Type B pancreatic cell (in vitro differentiated cells): ENCODE measurements at regions not wholly inside any gene's neighbourhood (a gene's known extent, or its start where the extent isn't known, plus 50 kb on each side); places are given as distances from the start of the nearest gene placed in this dataset.

ENCODE experiments used
- DNase-seq: peaks from one replicate; pipeline ENCODE4 v3.0.0; 2021; ENCODE audit warnings: mixed read lengths; ENCODE audit not compliant: unreplicated experiment; ENCODE audit errors: extremely low spot score
- H3K27ac Mint-ChIP-seq: 2 replicates; pipeline ENCODE4 v1.8.0; 2021; ENCODE audit warnings: mild to moderate bottlenecking, mixed read lengths
- H3K27me3 Mint-ChIP-seq: 2 replicates; pipeline ENCODE4 v1.8.0; 2021; ENCODE audit warnings: mixed read lengths
- H3K36me3 Mint-ChIP-seq: 2 replicates; pipeline ENCODE4 v1.8.0; 2021; ENCODE audit warnings: mixed read lengths
- H3K4me1 Mint-ChIP-seq: one replicate; pipeline ENCODE4 v1.8.0; 2021; ENCODE audit warnings: mixed read lengths; ENCODE audit not compliant: unreplicated experiment
- H3K4me3 Mint-ChIP-seq: 2 replicates; pipeline ENCODE4 v1.8.0; 2021; ENCODE audit warnings: mild to moderate bottlenecking, mixed read lengths
- H3K9me3 Mint-ChIP-seq: 2 replicates; pipeline ENCODE4 v1.8.0; 2021; ENCODE audit warnings: mixed read lengths
- CTCF ChIP-seq: fragments of 200-600 bp; sonication (generic); conservative IDR thresholded peaks from 2 replicates; pipeline ENCODE4 v1.5.0; 2021; ENCODE audit warnings: antibody characterized with exemption, mild to moderate bottlenecking

GRCh38 chr16:85495259-85495658 lies 117.9 kb upstream of the GSE1 start:
- Mint-ChIP-seq H3K4me3 (no peak overlapping the region), H3K27ac (peak overlapping the region; percentile 8), H3K4me1 (peaks cover 26% of the 10 kb centered on the region), H3K27me3 (peaks cover 4% of the 10 kb centered on the region), H3K9me3 (no peaks in the 10 kb centered on the region), H3K36me3 (no peaks in the 10 kb centered on the region)
- no peak for DNase-seq
- no peak for TF ChIP-seq CTCF

DNA sequence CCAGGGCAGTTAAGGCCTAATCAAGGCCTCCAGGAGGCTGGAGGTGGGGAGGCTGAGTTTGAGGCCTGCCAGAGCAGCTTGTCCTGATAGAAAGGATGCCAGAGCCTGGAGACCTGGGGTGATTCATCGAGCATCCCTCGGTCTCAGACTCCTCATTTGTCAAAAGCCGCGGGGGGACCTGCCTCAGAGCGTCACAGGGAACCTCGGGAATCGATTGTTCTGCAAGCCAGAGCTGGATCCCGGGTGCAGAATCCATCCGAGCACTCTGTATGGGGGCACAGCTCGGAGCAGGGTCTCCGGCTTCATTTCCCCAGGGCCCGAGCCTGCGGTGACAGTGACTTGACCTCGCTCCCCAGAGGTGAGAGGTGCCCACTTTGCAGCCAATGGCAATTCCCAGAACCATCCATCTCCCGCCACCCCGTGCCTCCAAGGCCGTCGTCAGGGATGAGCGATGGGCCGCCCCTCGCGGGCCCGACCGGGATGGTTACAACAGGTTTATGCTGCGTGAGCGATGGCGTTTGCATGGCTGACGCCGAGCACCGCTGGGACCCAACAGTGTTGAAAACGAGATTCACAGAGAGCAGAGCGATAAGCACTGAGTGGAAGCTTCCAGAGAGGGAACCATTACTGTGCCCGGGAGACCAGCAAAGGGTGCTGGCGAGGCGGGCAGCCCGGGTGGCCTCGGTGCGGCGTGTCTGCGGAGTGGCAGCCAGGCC lies 117.1 kb upstream of the GSE1 start:
- Mint-ChIP-seq H3K4me1 (peaks cover 28% of the 10 kb centered on the region), H3K9me3 (no peaks in the 10 kb centered on the region), H3K4me3 (no peak overlapping the region), H3K36me3 (no peaks in the 10 kb centered on the region), H3K27ac (no peak overlapping the region), H3K27me3 (peaks cover 4% of the 10 kb centered on the region)
- no peak for TF ChIP-seq CTCF
- DNase-seq, result no peak

GRCh38 chr16:85497622-85498314 lies 115.4 kb upstream of the GSE1 start:
- Mint-ChIP-seq H3K9me3 (no peaks in the 10 kb centered on the region), H3K27me3 (peaks cover 8% of the 10 kb centered on the region), H3K27ac (no peak overlapping the region), H3K36me3 (no peaks in the 10 kb centered on the region), H3K4me1 (peaks cover 26% of the 10 kb centered on the region), H3K4me3 (no peak overlapping the region)
- TF ChIP-seq CTCF, result no peak
- DNase-seq, result no peak

DNA sequence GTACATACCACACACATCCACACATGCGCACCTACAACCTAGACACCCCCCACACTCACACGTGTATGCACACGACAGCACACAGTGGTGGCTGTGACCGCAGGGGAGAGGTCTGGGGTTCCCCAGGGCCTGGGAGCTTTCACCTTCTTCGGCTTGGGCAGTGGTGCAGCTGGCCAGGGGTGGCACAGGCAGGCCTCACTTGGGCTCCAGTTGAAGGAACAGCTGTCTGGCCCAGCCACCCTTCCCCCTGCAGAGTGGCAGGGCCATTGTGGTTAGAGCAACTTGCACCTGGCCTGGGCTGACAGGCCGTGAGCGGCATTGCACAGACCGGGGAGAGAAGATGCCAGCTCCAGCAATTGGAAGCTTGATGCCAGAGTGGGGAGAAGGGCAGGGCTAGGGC lies 114.5 kb upstream of the GSE1 start:
- DNase-seq, result no peak

GRCh38 chr16:85500220-85500619 lies 112.9 kb upstream of the GSE1 start:
- Mint-ChIP-seq H3K4me1 (peaks cover 27% of the 10 kb centered on the region), H3K27me3 (peaks cover 19% of the 10 kb centered on the region), H3K27ac (no peak overlapping the region), H3K9me3 (no peaks in the 10 kb centered on the region), H3K36me3 (no peaks in the 10 kb centered on the region), H3K4me3 (peak overlapping the region; percentile 52)
- DNase-seq, result no peak
- no peak for TF ChIP-seq CTCF

More for the DNA sequence above, 114.5 kb upstream of the GSE1 start:
- no peak overlapping the region for H3K27ac Mint-ChIP-seq
- no peak for TF ChIP-seq CTCF
- H3K36me3 Mint-ChIP-seq, result no peaks in the 10 kb centered on the region
- peaks cover 15% of the 10 kb centered on the region for H3K27me3 Mint-ChIP-seq
- peaks cover 31% of the 10 kb centered on the region for H3K4me1 Mint-ChIP-seq
- H3K9me3 Mint-ChIP-seq, result no peaks in the 10 kb centered on the region
- H3K4me3 Mint-ChIP-seq, result no peak overlapping the region
